ENCODE measurements at regions not wholly inside any gene's neighbourhood (a gene's known extent, or its start where the extent isn't known, plus 50 kb on each side); places are given as distances from the start of the nearest gene placed in this dataset.

DNA sequence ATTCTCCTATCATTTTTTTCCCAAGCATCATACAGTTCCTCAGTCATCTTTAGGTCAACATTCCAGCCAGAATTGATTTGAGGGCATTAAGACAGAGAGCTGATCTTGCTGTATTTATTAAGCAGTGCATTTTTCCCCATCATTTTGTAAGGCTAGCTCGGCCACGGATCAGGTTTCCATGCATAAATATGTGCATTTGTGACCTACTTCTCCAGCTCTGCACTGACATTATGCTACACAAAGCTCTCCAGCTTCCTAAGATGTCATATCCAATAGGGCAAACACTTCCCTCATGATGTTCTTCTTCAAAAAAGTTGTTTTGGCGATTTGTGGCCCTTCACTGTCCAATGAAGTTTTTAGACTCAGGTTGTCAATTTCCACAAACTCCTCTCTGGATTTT lies 202.6 kb downstream of the C7orf25 start:
- TF ChIP-seq, protein P1, sequence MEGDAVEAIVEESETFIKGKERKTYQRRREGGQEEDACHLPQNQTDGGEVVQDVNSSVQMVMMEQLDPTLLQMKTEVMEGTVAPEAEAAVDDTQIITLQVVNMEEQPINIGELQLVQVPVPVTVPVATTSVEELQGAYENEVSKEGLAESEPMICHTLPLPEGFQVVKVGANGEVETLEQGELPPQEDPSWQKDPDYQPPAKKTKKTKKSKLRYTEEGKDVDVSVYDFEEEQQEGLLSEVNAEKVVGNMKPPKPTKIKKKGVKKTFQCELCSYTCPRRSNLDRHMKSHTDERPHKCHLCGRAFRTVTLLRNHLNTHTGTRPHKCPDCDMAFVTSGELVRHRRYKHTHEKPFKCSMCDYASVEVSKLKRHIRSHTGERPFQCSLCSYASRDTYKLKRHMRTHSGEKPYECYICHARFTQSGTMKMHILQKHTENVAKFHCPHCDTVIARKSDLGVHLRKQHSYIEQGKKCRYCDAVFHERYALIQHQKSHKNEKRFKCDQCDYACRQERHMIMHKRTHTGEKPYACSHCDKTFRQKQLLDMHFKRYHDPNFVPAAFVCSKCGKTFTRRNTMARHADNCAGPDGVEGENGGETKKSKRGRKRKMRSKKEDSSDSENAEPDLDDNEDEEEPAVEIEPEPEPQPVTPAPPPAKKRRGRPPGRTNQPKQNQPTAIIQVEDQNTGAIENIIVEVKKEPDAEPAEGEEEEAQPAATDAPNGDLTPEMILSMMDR (IDR thresholded peaks at IDR 0.05; ENCODE audit: extremely low read depth, missing control alignments), result no peak
- no peak for DNase-seq (ENCODE audit: low spot score)

DNA sequence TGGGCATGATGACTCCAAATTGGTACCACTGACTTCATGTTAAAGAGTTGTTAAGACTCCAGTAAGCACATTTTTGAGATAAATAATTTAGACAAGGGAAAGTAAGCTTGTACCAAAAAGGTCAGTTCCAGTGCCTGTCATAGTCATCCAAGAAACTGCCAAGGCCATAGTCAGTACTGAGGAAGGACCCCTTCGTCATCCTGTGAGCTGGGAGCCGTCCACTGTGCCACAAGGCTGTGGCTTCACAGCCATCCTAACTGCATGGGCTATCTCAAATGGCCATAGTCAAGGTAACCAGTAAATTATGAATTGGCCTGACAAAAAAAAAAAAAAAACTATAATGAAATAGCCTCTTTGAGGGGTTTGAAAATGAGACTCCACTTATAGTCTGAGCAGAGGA lies 207.2 kb downstream of the C7orf25 start:
- DNase-seq (ENCODE audit: low spot score), result no peak
- TF ChIP-seq, protein P1 (IDR thresholded peaks at IDR 0.05; ENCODE audit: extremely low read depth, missing control alignments), result no peak

DNA sequence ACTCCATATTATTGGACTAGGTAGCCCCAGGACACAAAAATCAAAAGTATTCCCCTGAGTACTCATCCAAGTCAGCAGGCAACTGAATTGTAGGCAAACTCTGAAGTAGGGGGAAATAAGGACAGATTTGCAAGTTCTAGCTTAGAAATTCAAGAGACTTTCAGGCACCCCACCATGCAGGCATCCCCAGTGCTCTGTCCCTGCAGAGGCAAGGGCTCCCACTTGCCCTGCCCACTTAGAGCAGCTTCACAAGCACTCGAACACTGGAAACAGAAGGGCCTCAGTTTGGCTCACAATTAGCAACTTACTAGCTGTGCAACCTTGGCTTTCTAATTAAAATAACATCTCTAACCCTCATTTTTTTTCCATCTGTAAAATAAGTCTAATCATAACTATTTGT lies 209.2 kb downstream of the C7orf25 start:
- TF ChIP-seq, protein P1 (IDR thresholded peaks at IDR 0.05; ENCODE audit: extremely low read depth, missing control alignments), result no peak
- no peak for DNase-seq (ENCODE audit: low spot score)

DNA sequence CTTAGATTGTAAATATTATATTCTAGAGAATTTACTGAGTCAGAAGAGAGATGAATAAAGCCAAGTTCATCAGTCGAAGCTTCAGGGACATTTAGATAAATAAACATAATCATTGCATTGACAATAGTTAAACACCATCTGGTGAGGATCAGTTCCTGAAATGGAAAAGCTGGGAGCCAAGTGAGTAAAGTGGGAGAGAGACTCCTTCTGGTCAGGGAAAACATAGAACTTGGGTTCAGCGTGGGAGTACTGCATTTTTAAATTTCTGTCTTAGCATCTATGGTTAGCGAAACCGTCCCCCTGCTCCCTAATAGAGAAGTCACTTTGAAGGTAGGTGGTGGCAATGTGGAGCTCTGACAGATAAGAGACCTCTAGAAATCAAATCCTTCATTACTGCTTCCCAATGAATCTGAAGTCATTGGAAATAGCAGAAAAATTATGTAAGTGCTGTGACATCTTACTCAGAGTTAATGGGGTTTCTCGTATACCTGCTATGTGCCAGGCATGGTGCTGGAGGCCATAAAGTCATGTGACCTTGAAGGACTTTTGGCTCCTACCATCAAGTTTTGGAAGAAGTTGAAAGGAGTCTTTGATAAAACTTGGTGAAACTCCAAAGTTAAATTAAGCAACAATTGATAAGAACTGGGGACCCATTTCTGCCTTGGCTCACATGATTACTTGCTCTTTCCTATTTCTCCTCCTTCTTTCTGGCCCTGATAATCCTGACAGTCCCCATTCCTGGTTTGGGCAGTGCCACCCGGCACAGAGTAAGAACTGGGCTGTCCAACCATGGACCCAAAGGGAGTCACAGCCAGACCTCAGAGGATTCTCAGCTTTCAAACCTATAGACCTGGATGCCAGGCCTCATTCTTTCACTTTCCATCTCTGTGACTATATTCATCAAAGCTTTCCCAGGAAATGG lies 211.2 kb downstream of the C7orf25 start:
- DNase-seq (ENCODE audit: low spot score), result no peak
- TF ChIP-seq, protein P1 (IDR thresholded peaks at IDR 0.05; ENCODE audit: extremely low read depth, missing control alignments), result no peak

DNA sequence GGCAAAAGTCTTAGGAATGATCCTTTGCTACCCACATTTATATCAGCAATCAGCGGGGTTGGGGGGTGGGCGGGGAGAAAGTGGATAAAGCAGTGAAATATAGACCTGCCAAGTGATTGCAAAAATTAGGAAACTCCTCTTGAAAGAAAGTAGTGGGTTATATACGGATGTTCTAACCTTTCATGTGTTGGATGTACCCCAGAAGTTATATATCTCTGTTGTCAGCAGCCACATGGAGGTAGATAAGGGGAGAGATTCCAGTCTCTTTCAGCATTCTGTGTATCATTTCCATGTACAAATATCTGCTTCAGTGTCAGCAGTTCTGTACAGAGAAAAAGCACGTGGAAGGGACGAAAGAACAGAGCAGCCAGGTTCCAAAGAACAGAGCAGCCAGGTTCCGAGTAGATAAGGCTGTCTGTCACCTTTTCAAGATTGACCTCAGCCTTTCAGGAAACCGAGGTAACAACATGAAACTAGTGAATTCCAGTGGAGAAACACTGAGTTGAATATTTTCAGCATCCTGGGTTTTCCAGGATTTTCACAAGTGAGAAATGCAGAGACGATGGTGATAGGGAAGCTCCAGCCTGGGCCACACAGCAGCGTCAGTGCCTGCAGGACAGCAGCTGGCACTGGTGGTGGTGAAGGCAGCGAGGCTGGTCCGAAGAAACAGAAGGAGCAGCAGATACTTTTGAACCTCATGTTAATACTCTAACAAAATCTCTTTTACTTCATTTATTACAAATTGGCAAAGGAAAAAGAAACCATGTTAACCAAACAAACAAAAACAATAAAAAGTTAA lies 212.3 kb downstream of the C7orf25 start:
- DNase-seq (ENCODE audit: low spot score), result no peak
- TF ChIP-seq, protein P1 (IDR thresholded peaks at IDR 0.05; ENCODE audit: extremely low read depth, missing control alignments), result no peak

DNA sequence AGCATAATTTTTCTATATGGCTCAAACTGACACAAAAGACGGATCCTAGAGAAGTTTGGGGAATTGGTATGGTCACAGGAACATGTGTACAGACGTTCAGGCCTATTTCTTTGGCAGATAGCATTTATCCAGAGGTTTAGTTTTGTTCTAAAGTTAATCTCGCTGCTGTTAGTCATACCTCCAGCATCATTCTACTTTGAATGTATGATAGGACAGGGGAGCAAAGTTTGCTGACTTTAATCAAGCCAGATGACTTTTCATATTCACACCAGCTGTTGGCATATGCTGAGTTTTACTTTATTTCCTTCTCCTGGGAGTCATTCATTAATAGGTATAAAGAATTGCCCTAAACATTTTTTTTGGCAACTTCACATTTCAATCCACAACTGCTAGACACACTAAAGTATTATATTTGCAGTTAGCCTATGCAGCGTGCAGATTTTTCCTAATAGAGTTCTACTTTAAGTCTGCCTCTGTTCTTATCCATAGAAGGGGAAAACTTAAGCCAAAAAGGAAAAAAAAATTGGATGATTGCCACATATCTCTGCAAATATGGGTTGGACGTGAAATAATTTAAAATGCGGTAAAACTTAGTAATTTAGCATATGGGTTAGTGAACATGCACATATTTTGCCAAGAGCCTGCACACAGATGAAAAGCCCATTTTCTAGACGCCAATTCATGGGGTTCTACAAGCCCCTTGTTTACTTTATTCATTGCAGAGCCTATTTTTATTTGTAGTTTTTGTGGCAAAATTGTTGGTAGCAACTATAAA lies 213.1 kb downstream of the C7orf25 start:
- no peak for DNase-seq (ENCODE audit: low spot score)
- TF ChIP-seq, protein P1 (IDR thresholded peaks at IDR 0.05; ENCODE audit: extremely low read depth, missing control alignments), result no peak
